MM.1S (cell line): ENCODE measurements at regions not wholly inside any gene's neighbourhood (a gene's known extent, or its start where the extent isn't known, plus 50 kb on each side); places are given as distances from the start of the nearest gene placed in this dataset.

ENCODE experiments used
- DNase-seq: peaks from one replicate; pipeline ENCODE4 v3.0.0-alpha.2; 2015
- H2AFZ ChIP-seq: fragments of 300-600 bp; sonication (generic); 2 replicates; pipeline ENCODE4 v1.6.0; 2016; ENCODE audit warnings: antibody characterized with exemption, low read length
- H3F3A ChIP-seq: fragments of 300-600 bp; sonication (generic); 2 replicates; pipeline ENCODE4 v1.6.1; 2016; ENCODE audit warnings: mild to moderate bottlenecking, antibody characterized with exemption, low read length, moderate library complexity, mixed read lengths; ENCODE audit not compliant: insufficient read depth
- H3K27ac ChIP-seq: fragments of 300-600 bp; sonication (generic); 2 replicates; pipeline ENCODE4 v1.5.1; 2016; ENCODE audit warnings: mild to moderate bottlenecking, low read length
- H3K27me3 ChIP-seq: fragments of 300-600 bp; sonication (generic); replicated peaks from 2 replicates; pipeline ENCODE4 v1.6.0; 2016; ENCODE audit warnings: low read length; ENCODE audit not compliant: insufficient read depth
- H3K36me3 ChIP-seq: fragments of 300-600 bp; sonication (generic); replicated peaks from 2 replicates; pipeline ENCODE4 v1.6.1; 2016; ENCODE audit warnings: mild to moderate bottlenecking, low read length, mixed read lengths; ENCODE audit not compliant: insufficient read depth
- H3K4me1 ChIP-seq: fragments of 300-600 bp; sonication (generic); 2 replicates; pipeline ENCODE4 v1.6.1; 2016; ENCODE audit warnings: low read length, mixed read lengths
- H3K4me2 ChIP-seq: fragments of 300-600 bp; sonication (generic); 2 replicates; pipeline ENCODE4 v1.6.0; 2016; ENCODE audit warnings: low read depth, low read length
- H3K4me3 ChIP-seq: fragments of 300-600 bp; sonication (generic); 2 replicates; pipeline ENCODE4 v1.5.1; 2016; ENCODE audit warnings: low read length, mixed read lengths
- H3K79me2 ChIP-seq: fragments of 300-600 bp; sonication (generic); 2 replicates; pipeline ENCODE4 v1.6.1; 2016; ENCODE audit warnings: mixed run types, low read length, mixed read lengths
- H3K9ac ChIP-seq: fragments of 300-600 bp; sonication (generic); 2 replicates; pipeline ENCODE4 v1.6.1; 2016; ENCODE audit warnings: low read length, mixed read lengths
- H3K9me2 ChIP-seq: fragments of 300-600 bp; sonication (generic); replicated peaks from 2 replicates; pipeline ENCODE4 v1.6.1; 2016; ENCODE audit warnings: mild to moderate bottlenecking, low read length, mixed read lengths; ENCODE audit not compliant: insufficient read depth
- H3K9me3 ChIP-seq: fragments of 300-600 bp; sonication (generic); replicated peaks from 2 replicates; pipeline ENCODE4 v1.6.1; 2016; ENCODE audit warnings: mild to moderate bottlenecking, low read length, mixed read lengths; ENCODE audit not compliant: insufficient read depth
- H4K20me1 ChIP-seq: fragments of 300-600 bp; sonication (generic); 2 replicates; pipeline ENCODE4 v1.6.1; 2016; ENCODE audit warnings: mild to moderate bottlenecking, low read length, moderate library complexity, mixed read lengths; ENCODE audit not compliant: insufficient read depth
- CTCF ChIP-seq: fragments of 300-600 bp; sonication (generic); IDR thresholded peaks from 2 replicates; pipeline ENCODE4 v1.5.1; 2016; ENCODE audit warnings: antibody characterized with exemption, low read length, mixed read lengths
- EZH2 ChIP-seq: fragments of 300-600 bp; sonication (generic); optimal IDR thresholded peaks from 2 replicates; pipeline ENCODE3; 2017; ENCODE audit warnings: low read depth, mild to moderate bottlenecking, antibody characterized with exemption, low read length, mixed read lengths
- EZH2phosphoT487 ChIP-seq: fragments of 300-600 bp; sonication (generic); IDR thresholded peaks from 2 replicates; pipeline ENCODE4 v1.6.1; 2018; ENCODE audit warnings: antibody characterized with exemption, low read length

DNA sequence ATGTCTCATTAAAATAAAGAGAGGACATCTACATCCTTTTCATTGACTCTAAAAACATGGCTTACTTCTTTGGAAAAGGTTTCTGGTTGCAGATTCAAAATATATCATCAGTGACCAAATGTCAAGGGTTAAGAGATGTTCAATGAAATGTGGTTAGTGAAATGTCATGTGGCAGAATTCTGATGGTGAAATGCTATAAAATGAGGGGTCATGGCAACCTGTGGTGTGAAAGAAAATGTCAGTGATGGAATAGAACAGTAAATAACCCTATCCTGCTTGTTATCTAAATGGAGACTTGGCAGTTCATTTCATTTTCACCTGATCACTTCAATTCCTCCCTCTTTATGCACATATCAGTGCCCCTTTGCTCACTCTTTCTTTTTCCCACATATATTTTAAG is 79.4 kb downstream of the TFPI2 start:
- Histone ChIP-seq H3K4me2 (no peak overlapping the region), H3F3A (no peaks in the 10 kb centered on the region), H3K27me3 (no peaks in the 10 kb centered on the region), H2AFZ (no peak overlapping the region), H4K20me1 (no peaks in the 10 kb centered on the region), H3K27ac (no peak overlapping the region), H3K79me2 (no peaks in the 10 kb centered on the region), H3K4me3 (no peak overlapping the region), H3K9ac (no peak overlapping the region), H3K36me3 (no peaks in the 10 kb centered on the region), H3K4me1 (no peaks in the 10 kb centered on the region), H3K9me3 (no peaks in the 10 kb centered on the region), H3K9me2 (no peaks in the 10 kb centered on the region)
- DNase-seq = no peak
- TF ChIP-seq CTCF (no peak), EZH2phosphoT487 (no peak), EZH2 (no peak)

- no peaks in the 10 kb centered on the region for H3K27me3 ChIP-seq
- H3K79me2 ChIP-seq = no peaks in the 10 kb centered on the region
- no peak overlapping the region for H3K27ac ChIP-seq
- no peaks in the 10 kb centered on the region for H4K20me1 ChIP-seq
- H3K9me3 ChIP-seq = no peaks in the 10 kb centered on the region
- H3K9me2 ChIP-seq = no peaks in the 10 kb centered on the region
- no peaks in the 10 kb centered on the region for H3K36me3 ChIP-seq
- no peak overlapping the region for H2AFZ ChIP-seq
- no peak for TF ChIP-seq CTCF
- no peak for TF ChIP-seq EZH2phosphoT487
- TF ChIP-seq EZH2 = no peak
- H3F3A ChIP-seq = no peaks in the 10 kb centered on the region
- H3K4me2 ChIP-seq = no peak overlapping the region
- no peak overlapping the region for H3K9ac ChIP-seq
- H3K4me1 ChIP-seq = no peaks in the 10 kb centered on the region
- DNase-seq = no peak
- H3K4me3 ChIP-seq = no peak overlapping the region
These were observed 80.0 kb downstream of the TFPI2 start for GRCh38 chr7:93810561-93810960.

DNA sequence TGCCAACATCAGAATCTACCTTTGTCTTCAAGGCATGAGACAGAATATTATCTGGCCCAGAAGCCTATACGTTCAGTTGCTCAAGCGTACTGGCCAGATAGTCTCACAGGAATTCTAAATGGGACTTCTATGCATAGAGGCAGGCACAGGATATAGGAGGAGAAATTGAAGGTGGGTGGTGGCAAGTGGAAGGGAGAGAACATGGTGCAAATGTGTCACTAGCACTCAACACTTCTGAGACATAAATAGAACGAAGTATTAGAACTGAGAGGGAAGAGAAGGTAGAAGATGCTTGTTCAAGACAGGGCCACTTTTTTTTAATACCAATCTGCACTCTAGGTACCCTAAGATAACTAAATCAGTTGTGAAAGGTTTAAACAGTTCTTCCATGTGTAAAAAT is 85.8 kb downstream of the TFPI2 start:
- Histone ChIP-seq H3K27me3 (no peaks in the 10 kb centered on the region), H3K4me2 (no peak overlapping the region), H4K20me1 (no peaks in the 10 kb centered on the region), H3K9me3 (no peaks in the 10 kb centered on the region), H3K27ac (no peak overlapping the region), H3K4me3 (no peak overlapping the region), H3K4me1 (no peaks in the 10 kb centered on the region), H2AFZ (no peak overlapping the region), H3K36me3 (no peaks in the 10 kb centered on the region), H3K9me2 (no peaks in the 10 kb centered on the region), H3K9ac (no peak overlapping the region), H3F3A (no peaks in the 10 kb centered on the region), H3K79me2 (no peaks in the 10 kb centered on the region)
- no peak for DNase-seq
- TF ChIP-seq EZH2 = no peak
- TF ChIP-seq CTCF = no peak
- TF ChIP-seq EZH2phosphoT487 = no peak
